K562 (cell line): ENCODE measurements at regions not wholly inside any gene's neighbourhood (a gene's known extent, or its start where the extent isn't known, plus 50 kb on each side); places are given as distances from the start of the nearest gene placed in this dataset.

Experiments used
- ATAC-seq: fragments of 200-7000 bp; cut with Tn5 transposase; 3 replicates; pipeline ENCODE4 v1.9.1; 2020; ENCODE audit warnings: moderate library complexity
- BruUV-seq: library from RNA; stranded (reverse); fragments of 400-500 nt; replicated peaks from 2 replicates; lab custom pipeline; 2021; lab: Mats Ljungman, UMichigan
- CTCF ChIA-PET: fragments of 300-600 bp; formaldehyde crosslinking; extraction: SDS; loops from one replicate; lab custom pipeline; 2021; ENCODE audit warnings: low intra/inter-chr PET ratio; lab: Yijun Ruan, JAX
- POLR2A ChIA-PET: fragments of 300-600, 350-650 bp; sonication (Branson Sonifier 250); formaldehyde crosslinking; extraction: SDS; loops from one replicate; lab custom pipeline; 2021; ENCODE audit warnings: antibody characterized with exemption, inconsistent platforms; lab: Yijun Ruan, JAX
- DNase-seq, 4 experiments: peaks; one replicate each; pipeline versions ENCODE4 v3.0.0 to v3.0.0-alpha.2; 2011 to 2018; ENCODE audit warnings: low spot score in 3 of 4, mixed read lengths in 3 of 4; ENCODE audit errors: extremely low read depth in 1 of 4
- FAIRE-seq: peaks from 2 replicates; lab custom pipeline; 2011; peaks lifted over from hg19 to GRCh38; lab: Jason Lieb, UNC
- H2AFZ ChIP-seq: 2 replicates; pipeline ENCODE4 v1.6.0; 2011; ENCODE audit warnings: low read depth, low read length, control low read depth, inconsistent platforms
- H3K27ac ChIP-seq: fragments of 200-600 bp; 3 replicates; pipeline ENCODE4 v1.8.0; 2011; ENCODE audit warnings: low read depth, mild to moderate bottlenecking, control low read depth, inconsistent platforms, low read length, moderate library complexity, mixed read lengths; ENCODE audit errors: extremely low read depth
- H3K27me3 ChIP-seq, 2 experiments: fragments of 300-600 bp in 1 of 2; 2 replicates in 1 of 2; 3 replicates in 1 of 2; pipeline versions ENCODE4 v1.6.0 to v1.8.0; 2011; ENCODE audit warnings: inconsistent platforms in 2 of 2, low read length in 2 of 2, mild to moderate bottlenecking in 1 of 2, mixed read lengths in 1 of 2, moderate library complexity in 1 of 2; ENCODE audit not compliant: control insufficient read depth in 2 of 2, insufficient read depth in 2 of 2
- H3K36me3 ChIP-seq: fragments of 300-600 bp; 3 replicates; pipeline ENCODE4 v1.8.0; 2011; ENCODE audit warnings: mild to moderate bottlenecking, low read length, inconsistent platforms; ENCODE audit not compliant: control insufficient read depth, insufficient read depth
- H3K4me1 ChIP-seq, 2 experiments: fragments of 200-600 bp in 1 of 2; replicated peaks in 1 of 2; 2 replicates in 1 of 2; 3 replicates in 1 of 2; pipeline versions ENCODE4 v1.5.1 to v1.8.0; 2011; ENCODE audit warnings: inconsistent platforms in 2 of 2, low read length in 2 of 2, mild to moderate bottlenecking in 1 of 2, mixed read lengths in 1 of 2, moderate library complexity in 1 of 2; ENCODE audit not compliant: control insufficient read depth in 2 of 2, insufficient read depth in 2 of 2
- H3K4me2 ChIP-seq: 2 replicates; pipeline ENCODE4 v1.6.1; 2011; ENCODE audit warnings: low read length, control low read depth, inconsistent platforms, mixed read lengths; ENCODE audit not compliant: insufficient read depth
- H3K4me3 ChIP-seq: fragments of 200-600 bp; sonication (generic), shearing (Covaris generic); 2 replicates; pipeline ENCODE4 v1.5.1; 2016; ENCODE audit warnings: control low read depth, inconsistent platforms
- H3K79me2 ChIP-seq: fragments of 200-600 bp; 3 replicates; pipeline ENCODE4 v1.8.0; 2011; ENCODE audit warnings: low read length, inconsistent platforms; ENCODE audit not compliant: control insufficient read depth, insufficient read depth
- H3K9ac ChIP-seq, 2 experiments: 2 replicates each; pipeline versions ENCODE4 v1.6.0 to v1.6.1; 2011; ENCODE audit warnings: low read depth in 2 of 2, low read length in 2 of 2, control low read depth in 1 of 2, inconsistent platforms in 1 of 2, mild to moderate bottlenecking in 1 of 2, mixed read lengths in 1 of 2; ENCODE audit not compliant: insufficient read depth in 1 of 2
- H3K9me1 ChIP-seq: one replicate; pipeline ENCODE4 v1.6.0; 2011; ENCODE audit warnings: inconsistent platforms, mild to moderate bottlenecking, low read length, moderate library complexity; ENCODE audit not compliant: control insufficient read depth, insufficient read depth
- H3K9me3 ChIP-seq: replicated peaks from 2 replicates; pipeline ENCODE4 v1.5.1; 2011; ENCODE audit warnings: low read depth, low read length, inconsistent platforms; ENCODE audit not compliant: control insufficient read depth, insufficient read depth
- H4K20me1 ChIP-seq: replicated peaks from 2 replicates; pipeline ENCODE4 v1.6.1; 2011; ENCODE audit warnings: low read length, inconsistent platforms, mixed read lengths; ENCODE audit not compliant: control insufficient read depth, insufficient read depth
- HES1 ChIP-seq: fragments of 450-650 bp; IDR thresholded peaks from 2 replicates; pipeline ENCODE4 v1.6.1; 2016; ENCODE audit warnings: low read depth, mild to moderate bottlenecking, moderate library complexity
- NR1H2 ChIP-seq: sonication (generic); formaldehyde crosslinking; IDR thresholded peaks from 2 replicates; pipeline ENCODE4 v1.4.0; 2020; ENCODE audit warnings: mild to moderate bottlenecking, missing genetic modification reagents
- ZFP30 ChIP-seq: fragments of 250-450 bp; sonication (Bioruptor Pico); IDR thresholded peaks from 2 replicates; pipeline ENCODE4 v1.8.0; 2022; ENCODE audit warnings: moderate library complexity, mild to moderate bottlenecking, inconsistent platforms, borderline replicate concordance
- ZNF436 ChIP-seq: fragments of 250-450, 450-650 bp; sonication (Bioruptor Pico); formaldehyde crosslinking; IDR thresholded peaks from 2 replicates; pipeline ENCODE4 v1.7.0; 2020; ENCODE audit warnings: mild to moderate bottlenecking
- WGBS: fragments of 100-300 bp; shearing (Covaris generic); methylation state at CpG from one replicate; pipeline ENCODE4 v1.1.6; 2016; ENCODE audit warnings: low coverage, mixed read lengths; ENCODE audit not compliant: insufficient coverage; ENCODE audit errors: missing lambda C conversion rate; 5-methylcytosine and 5-hydroxymethylcytosine counted together
- in situ Hi-C: fragments of 300-500 bp; cut with MboI; formaldehyde crosslinking; loops from 4 replicates; pipeline ENCODE4 v1.15.0; 2018; ENCODE audit warnings: inconsistent platforms, mixed read lengths
- intact Hi-C: fragments of 100-400 bp; cut with micrococcal nuclease; formaldehyde crosslinking; loops from 2 replicates; pipeline ENCODE4 v1.14.2; 2022

- no peaks in the 10 kb centered on the region for H3K9me1 ChIP-seq
- H3K9me3 ChIP-seq: no peaks in the 10 kb centered on the region
- intact Hi-C loops (no loop called here), in situ Hi-C loops (loop anchor here (25.0 kb wide), 1 partner anchor 354 kb away; no protein-coding TSS in a partner anchor)
- ATAC-seq (no peak), DNase-seq (no peak), FAIRE-seq (no peak)
- POLR2A ChIA-PET: interaction anchor here (0.6 kb wide), 1 partner anchor 347 kb away, joined by 3 read pairs; no protein-coding TSS in a partner anchor
- no peaks in the 10 kb centered on the region for H3K36me3 ChIP-seq
- CTCF ChIA-PET: no interaction called here
- no peak overlapping the region for H3K4me2 ChIP-seq
- BruUV-seq: no TSS peak
- H3K4me3 ChIP-seq: no peak overlapping the region
- H4K20me1 ChIP-seq: no peaks in the 10 kb centered on the region
- no peak overlapping the region for H3K9ac ChIP-seq
- no peak overlapping the region for H3K27ac ChIP-seq
- peaks cover 0 to 16% of the 10 kb centered on the region in 2 experiments; a peak in 1 of 5 replicates for H3K27me3 ChIP-seq
- no peaks in the 10 kb centered on the region for H3K4me1 ChIP-seq
- 0% methylated on average over 7 of the region's 7 CpGs for WGBS
- H2AFZ ChIP-seq: no peak overlapping the region
- TF ChIP-seq HES1 (no peak), ZFP30 (no peak), NR1H2 (CRISPR knock-in tag) (no peak), ZNF436 (no peak)
- no peaks in the 10 kb centered on the region for H3K79me2 ChIP-seq
Observed at GRCh38 chr4:26058537-26058936, 144.5 kb downstream of the SMIM20 start.
